ENCODE measurements at regions not wholly inside any gene's neighbourhood (a gene's known extent, or its start where the extent isn't known, plus 50 kb on each side); places are given as distances from the start of the nearest gene placed in this dataset.

DNA sequence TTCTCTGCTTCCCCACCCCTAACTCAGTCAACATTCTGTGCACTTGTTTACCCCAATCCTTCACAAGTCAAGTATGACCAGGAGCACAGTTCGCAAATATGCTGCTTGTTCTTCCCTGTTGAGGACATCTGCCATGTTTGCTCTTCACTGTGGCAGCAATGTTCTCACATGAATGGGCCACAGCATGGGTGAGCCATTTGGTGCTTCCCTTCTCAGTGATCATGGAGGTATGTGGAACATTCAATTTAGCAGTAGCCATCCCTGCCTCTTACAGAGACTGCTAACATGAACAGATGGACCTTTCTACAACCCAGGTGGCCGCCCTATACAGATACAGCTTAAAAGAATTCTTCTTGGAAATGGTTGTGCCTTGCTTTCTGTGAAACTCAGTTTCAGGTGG is 660.1 kb upstream of the SGO1 start:
- no peaks in the 10 kb centered on the region for H3K36me3 ChIP-seq (ENCODE audit: control insufficient read depth, insufficient read depth, low read length)
- H3K79me2 ChIP-seq (ENCODE audit: control insufficient read depth, insufficient read depth, low read length) = no peaks in the 10 kb centered on the region
- H3K27me3 ChIP-seq (ENCODE audit: control insufficient read depth, insufficient read depth, low read length) = no peaks in the 10 kb centered on the region
- no peak overlapping the region for H3K9ac ChIP-seq (ENCODE audit: insufficient read depth, low read length)
- no peak overlapping the region for H2AFZ ChIP-seq (ENCODE audit: low read length)
- H3K27ac ChIP-seq (ENCODE audit: insufficient read depth, low read length) = no peak overlapping the region
- no peak for TF ChIP-seq EZH2 (IDR thresholded peaks at IDR 0.05; ENCODE audit: low read length, missing control alignments)
- TF ChIP-seq, protein P1, sequence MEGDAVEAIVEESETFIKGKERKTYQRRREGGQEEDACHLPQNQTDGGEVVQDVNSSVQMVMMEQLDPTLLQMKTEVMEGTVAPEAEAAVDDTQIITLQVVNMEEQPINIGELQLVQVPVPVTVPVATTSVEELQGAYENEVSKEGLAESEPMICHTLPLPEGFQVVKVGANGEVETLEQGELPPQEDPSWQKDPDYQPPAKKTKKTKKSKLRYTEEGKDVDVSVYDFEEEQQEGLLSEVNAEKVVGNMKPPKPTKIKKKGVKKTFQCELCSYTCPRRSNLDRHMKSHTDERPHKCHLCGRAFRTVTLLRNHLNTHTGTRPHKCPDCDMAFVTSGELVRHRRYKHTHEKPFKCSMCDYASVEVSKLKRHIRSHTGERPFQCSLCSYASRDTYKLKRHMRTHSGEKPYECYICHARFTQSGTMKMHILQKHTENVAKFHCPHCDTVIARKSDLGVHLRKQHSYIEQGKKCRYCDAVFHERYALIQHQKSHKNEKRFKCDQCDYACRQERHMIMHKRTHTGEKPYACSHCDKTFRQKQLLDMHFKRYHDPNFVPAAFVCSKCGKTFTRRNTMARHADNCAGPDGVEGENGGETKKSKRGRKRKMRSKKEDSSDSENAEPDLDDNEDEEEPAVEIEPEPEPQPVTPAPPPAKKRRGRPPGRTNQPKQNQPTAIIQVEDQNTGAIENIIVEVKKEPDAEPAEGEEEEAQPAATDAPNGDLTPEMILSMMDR (conservative IDR thresholded peaks at IDR 0.05 in 1 of 2, IDR thresholded peaks at IDR 0.05 in 1 of 2; ENCODE audit: low read depth in 1 of 2, low read length in 2 of 2) = no peak
- no peak for DNase-seq (ENCODE audit: low read depth in 2 of 2)
- H3K4me1 ChIP-seq (ENCODE audit: control insufficient read depth, extremely low read depth, insufficient read depth, low read length) = no peaks in the 10 kb centered on the region
- no peak overlapping the region for H3K4me3 ChIP-seq (replicated peaks in 1 of 4; ENCODE audit: control extremely low read depth in 1 of 4, insufficient read depth in 1 of 4, low read depth in 3 of 4, low read length in 4 of 4)
- H3K4me2 ChIP-seq (ENCODE audit: extremely low read depth, insufficient read depth, low read length) = no peak overlapping the region
- H4K20me1 ChIP-seq (ENCODE audit: control insufficient read depth, extremely low read depth, insufficient read depth, low read length) = no peaks in the 10 kb centered on the region
- no peaks in the 10 kb centered on the region for H3K9me3 ChIP-seq (ENCODE audit: control insufficient read depth, insufficient read depth, low read depth, low read length)

DNA sequence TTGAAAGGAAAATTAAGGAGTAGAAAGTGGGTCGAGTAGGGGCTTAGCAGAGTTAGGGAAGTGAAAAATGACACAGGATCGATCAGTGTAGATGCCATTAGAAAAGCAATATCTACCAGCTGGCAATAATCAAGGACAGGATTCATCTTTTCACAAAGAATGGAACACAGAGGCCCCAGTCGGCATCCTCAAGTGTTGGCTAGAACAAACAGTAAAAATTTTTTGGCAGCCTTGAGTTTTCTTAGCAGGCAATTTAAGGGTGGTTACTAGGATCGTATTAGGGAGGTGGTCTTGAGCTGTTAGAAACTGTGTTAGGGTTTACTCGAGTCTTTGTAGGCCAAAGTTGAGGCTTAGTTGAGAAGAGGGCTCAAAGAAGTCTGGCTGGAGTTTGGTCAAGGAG is 658.8 kb upstream of the SGO1 start:
- Histone ChIP-seq H4K20me1 (ENCODE audit: control insufficient read depth, extremely low read depth, insufficient read depth, low read length) (no peaks in the 10 kb centered on the region), H2AFZ (ENCODE audit: low read length) (no peak overlapping the region), H3K79me2 (ENCODE audit: control insufficient read depth, insufficient read depth, low read length) (no peaks in the 10 kb centered on the region), H3K4me2 (ENCODE audit: extremely low read depth, insufficient read depth, low read length) (no peak overlapping the region), H3K9me3 (ENCODE audit: control insufficient read depth, insufficient read depth, low read depth, low read length) (no peaks in the 10 kb centered on the region), H3K4me1 (ENCODE audit: control insufficient read depth, extremely low read depth, insufficient read depth, low read length) (no peaks in the 10 kb centered on the region), H3K27ac (ENCODE audit: insufficient read depth, low read length) (no peak overlapping the region), H3K36me3 (ENCODE audit: control insufficient read depth, insufficient read depth, low read length) (no peaks in the 10 kb centered on the region), H3K4me3 (replicated peaks in 1 of 4; ENCODE audit: control extremely low read depth in 1 of 4, insufficient read depth in 1 of 4, low read depth in 3 of 4, low read length in 4 of 4) (no peak overlapping the region), H3K27me3 (ENCODE audit: control insufficient read depth, insufficient read depth, low read length) (no peaks in the 10 kb centered on the region), H3K9ac (ENCODE audit: insufficient read depth, low read length) (no peak overlapping the region)
- no peak for TF ChIP-seq EZH2 (IDR thresholded peaks at IDR 0.05; ENCODE audit: low read length, missing control alignments)
- TF ChIP-seq, protein P1 (conservative IDR thresholded peaks at IDR 0.05 in 1 of 2, IDR thresholded peaks at IDR 0.05 in 1 of 2; ENCODE audit: low read depth in 1 of 2, low read length in 2 of 2) = no peak
- DNase-seq (ENCODE audit: low read depth in 2 of 2) = no peak

- Histone ChIP-seq H3K27ac (ENCODE audit: insufficient read depth, low read length) (no peak overlapping the region), H3K36me3 (ENCODE audit: control insufficient read depth, insufficient read depth, low read length) (no peaks in the 10 kb centered on the region), H3K4me3 (replicated peaks in 1 of 4; ENCODE audit: control extremely low read depth in 1 of 4, insufficient read depth in 1 of 4, low read depth in 3 of 4, low read length in 4 of 4) (no peak overlapping the region), H3K4me2 (ENCODE audit: extremely low read depth, insufficient read depth, low read length) (no peak overlapping the region), H4K20me1 (ENCODE audit: control insufficient read depth, extremely low read depth, insufficient read depth, low read length) (peaks cover 2% of the 10 kb centered on the region), H3K4me1 (ENCODE audit: control insufficient read depth, extremely low read depth, insufficient read depth, low read length) (no peaks in the 10 kb centered on the region), H3K79me2 (ENCODE audit: control insufficient read depth, insufficient read depth, low read length) (no peaks in the 10 kb centered on the region), H2AFZ (ENCODE audit: low read length) (no peak overlapping the region), H3K9me3 (ENCODE audit: control insufficient read depth, insufficient read depth, low read depth, low read length) (no peaks in the 10 kb centered on the region), H3K27me3 (ENCODE audit: control insufficient read depth, insufficient read depth, low read length) (no peaks in the 10 kb centered on the region), H3K9ac (ENCODE audit: insufficient read depth, low read length) (no peak overlapping the region)
- TF ChIP-seq, protein P1 (conservative IDR thresholded peaks at IDR 0.05 in 1 of 2, IDR thresholded peaks at IDR 0.05 in 1 of 2; ENCODE audit: low read depth in 1 of 2, low read length in 2 of 2) = no peak
- TF ChIP-seq EZH2 (IDR thresholded peaks at IDR 0.05; ENCODE audit: low read length, missing control alignments) = no peak
- DNase-seq (ENCODE audit: low read depth in 2 of 2) = no peak
Observed at GRCh38 chr3:20842594-20843436, 656.8 kb upstream of the SGO1 start.

Measured in fibroblast of lung (primary cell).